Liver (tissue), 7 donors: ENCODE measurements at regions not wholly inside any gene's neighbourhood (a gene's known extent, or its start where the extent isn't known, plus 50 kb on each side); places are given as distances from the start of the nearest gene placed in this dataset.

ENCODE experiments used
- DNase-seq: peaks from one replicate; pipeline ENCODE4 v3.0.0-alpha.2; 2017; ENCODE audit warnings: low spot score
- H3K27ac ChIP-seq, 2 donors: one replicate each; pipeline ENCODE4 v1.7.0; 2013; ENCODE audit warnings: inconsistent platforms in 2 of 2, low read length in 2 of 2, control low read depth in 1 of 2, low read depth in 1 of 2, mild to moderate bottlenecking in 1 of 2
- H3K27me3 ChIP-seq, 4 donors: one replicate each; pipeline versions ENCODE4 v1.6.1 to v1.7.0; 2013; ENCODE audit warnings: low read length in 3 of 4, inconsistent platforms in 1 of 4, mild to moderate bottlenecking in 1 of 4, moderate library complexity in 1 of 4; ENCODE audit not compliant: control insufficient read depth in 4 of 4, insufficient read depth in 4 of 4
- H3K36me3 ChIP-seq, 4 donors: one replicate each; pipeline versions ENCODE4 v1.6.1 to v1.7.0; 2013; ENCODE audit warnings: low read length in 3 of 4, mild to moderate bottlenecking in 3 of 4, low read depth in 1 of 4, moderate library complexity in 1 of 4; ENCODE audit not compliant: control insufficient read depth in 4 of 4, insufficient read depth in 3 of 4
- H3K4me1 ChIP-seq, 4 donors: one replicate each; pipeline versions ENCODE4 v1.6.1 to v1.7.0; 2013; ENCODE audit warnings: low read length in 3 of 4, mild to moderate bottlenecking in 3 of 4, moderate library complexity in 1 of 4; ENCODE audit not compliant: control insufficient read depth in 4 of 4, insufficient read depth in 4 of 4
- H3K4me3 ChIP-seq, 3 donors: one replicate each; pipeline versions ENCODE4 v1.6.1 to v1.7.0; 2013; ENCODE audit warnings: low read length in 3 of 3, control low read depth in 1 of 3, low read depth in 1 of 3, mild to moderate bottlenecking in 1 of 3
- H3K9ac ChIP-seq, 2 donors: one replicate each; pipeline ENCODE4 v1.7.0; 2013; ENCODE audit warnings: low read length in 2 of 2, mild to moderate bottlenecking in 2 of 2, moderate library complexity in 2 of 2, control low read depth in 1 of 2, low read depth in 1 of 2
- H3K9me3 ChIP-seq, 4 donors: one replicate each; pipeline versions ENCODE4 v1.6.1 to v1.7.0; 2013; ENCODE audit warnings: low read length in 3 of 4; ENCODE audit not compliant: control insufficient read depth in 4 of 4
- EGR1 ChIP-seq, 2 donors: IDR thresholded peaks; 2 replicates each; pipeline ENCODE4 v1.6.1; 2016 to 2018; ENCODE audit warnings: antibody characterized with exemption in 2 of 2, low read depth in 2 of 2
- FOXA2 ChIP-seq: IDR thresholded peaks from 2 replicates; pipeline ENCODE4 v1.6.1; 2016; ENCODE audit warnings: antibody characterized with exemption
- GABPA ChIP-seq, 2 donors: IDR thresholded peaks in 1 of 2; conservative IDR thresholded peaks in 1 of 2; 2 replicates each; pipeline ENCODE4 v1.6.1; 2016; ENCODE audit warnings: antibody characterized with exemption in 2 of 2, mild to moderate bottlenecking in 1 of 2, moderate library complexity in 1 of 2
- HNF4A ChIP-seq, 2 donors: conservative IDR thresholded peaks; 2 replicates each; pipeline ENCODE4 v1.6.1; 2016; ENCODE audit warnings: antibody characterized with exemption in 2 of 2, mild to moderate bottlenecking in 2 of 2
- HNF4G ChIP-seq: IDR thresholded peaks from 2 replicates; pipeline ENCODE4 v1.6.1; 2016; ENCODE audit warnings: antibody characterized with exemption
- NR2F2 ChIP-seq: IDR thresholded peaks from 2 replicates; pipeline ENCODE4 v1.6.1; 2016; ENCODE audit warnings: antibody characterized with exemption
- RAD21 ChIP-seq, 2 donors: IDR thresholded peaks; 2 replicates each; pipeline ENCODE4 v1.6.1; 2016; ENCODE audit warnings: antibody characterized with exemption in 2 of 2, mild to moderate bottlenecking in 2 of 2
- RXRA ChIP-seq, 2 donors: IDR thresholded peaks; 2 replicates each; pipeline ENCODE4 v1.6.1; 2017 to 2018; ENCODE audit warnings: antibody characterized with exemption in 2 of 2, mild to moderate bottlenecking in 1 of 2
- SP1 ChIP-seq: IDR thresholded peaks from 2 replicates; pipeline ENCODE4 v1.6.1; 2018; ENCODE audit warnings: antibody characterized with exemption, mild to moderate bottlenecking
- TAF1 ChIP-seq: conservative IDR thresholded peaks from 2 replicates; pipeline ENCODE4 v1.6.1; 2016; ENCODE audit warnings: antibody characterized with exemption, mild to moderate bottlenecking
- YY1 ChIP-seq: IDR thresholded peaks from 2 replicates; pipeline ENCODE4 v1.6.1; 2016; ENCODE audit warnings: antibody characterized with exemption, mild to moderate bottlenecking
- TF ChIP-seq, protein P1 (sequence below): IDR thresholded peaks from 2 replicates; pipeline ENCODE4 v1.6.1; 2016; ENCODE audit warnings: antibody characterized with exemption, mild to moderate bottlenecking
- TF ChIP-seq, protein P2 (sequence below): fragments of 150-350 bp; IDR thresholded peaks from 2 replicates; pipeline ENCODE4 v1.5.1; 2017; ENCODE audit warnings: improper control_type of control experiment, low read depth, low read length; ENCODE audit not compliant: missing input control
- TF ChIP-seq, protein P3 (sequence below): IDR thresholded peaks from 2 replicates; pipeline ENCODE4 v1.6.1; 2016; ENCODE audit warnings: antibody characterized with exemption
- donor health status: healthy.
- donor health status: healthy.
- donor health status: healthy.
- donor health status: healthy.

DNA sequence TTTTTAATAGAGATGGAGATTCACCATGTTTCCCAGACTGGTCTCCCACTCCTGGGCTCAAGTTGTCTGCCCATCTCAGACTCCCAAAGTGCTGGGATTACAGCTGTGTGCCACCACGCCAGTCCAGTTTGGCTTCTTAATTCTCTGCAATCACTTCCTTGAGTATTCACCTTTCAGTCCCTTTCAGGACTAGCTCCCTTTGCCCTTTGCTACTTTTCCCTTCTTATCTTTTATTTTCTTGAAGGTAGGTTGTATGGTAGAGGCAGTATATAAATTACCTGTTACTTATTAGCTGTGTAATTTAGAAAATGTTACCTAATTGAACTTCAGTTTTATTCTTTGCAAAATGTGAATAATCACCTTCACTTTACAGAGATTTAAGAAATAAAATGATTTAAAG, 285.8 kb downstream of the FGF9 start (continued):
- TF ChIP-seq, protein P1, sequence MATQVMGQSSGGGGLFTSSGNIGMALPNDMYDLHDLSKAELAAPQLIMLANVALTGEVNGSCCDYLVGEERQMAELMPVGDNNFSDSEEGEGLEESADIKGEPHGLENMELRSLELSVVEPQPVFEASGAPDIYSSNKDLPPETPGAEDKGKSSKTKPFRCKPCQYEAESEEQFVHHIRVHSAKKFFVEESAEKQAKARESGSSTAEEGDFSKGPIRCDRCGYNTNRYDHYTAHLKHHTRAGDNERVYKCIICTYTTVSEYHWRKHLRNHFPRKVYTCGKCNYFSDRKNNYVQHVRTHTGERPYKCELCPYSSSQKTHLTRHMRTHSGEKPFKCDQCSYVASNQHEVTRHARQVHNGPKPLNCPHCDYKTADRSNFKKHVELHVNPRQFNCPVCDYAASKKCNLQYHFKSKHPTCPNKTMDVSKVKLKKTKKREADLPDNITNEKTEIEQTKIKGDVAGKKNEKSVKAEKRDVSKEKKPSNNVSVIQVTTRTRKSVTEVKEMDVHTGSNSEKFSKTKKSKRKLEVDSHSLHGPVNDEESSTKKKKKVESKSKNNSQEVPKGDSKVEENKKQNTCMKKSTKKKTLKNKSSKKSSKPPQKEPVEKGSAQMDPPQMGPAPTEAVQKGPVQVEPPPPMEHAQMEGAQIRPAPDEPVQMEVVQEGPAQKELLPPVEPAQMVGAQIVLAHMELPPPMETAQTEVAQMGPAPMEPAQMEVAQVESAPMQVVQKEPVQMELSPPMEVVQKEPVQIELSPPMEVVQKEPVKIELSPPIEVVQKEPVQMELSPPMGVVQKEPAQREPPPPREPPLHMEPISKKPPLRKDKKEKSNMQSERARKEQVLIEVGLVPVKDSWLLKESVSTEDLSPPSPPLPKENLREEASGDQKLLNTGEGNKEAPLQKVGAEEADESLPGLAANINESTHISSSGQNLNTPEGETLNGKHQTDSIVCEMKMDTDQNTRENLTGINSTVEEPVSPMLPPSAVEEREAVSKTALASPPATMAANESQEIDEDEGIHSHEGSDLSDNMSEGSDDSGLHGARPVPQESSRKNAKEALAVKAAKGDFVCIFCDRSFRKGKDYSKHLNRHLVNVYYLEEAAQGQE, result no peak
- TF ChIP-seq RXRA (IDR thresholded peaks at IDR 0.05), result no peak
- TF ChIP-seq GABPA (IDR thresholded peaks at IDR 0.05 in 1 of 2, conservative IDR thresholded peaks at IDR 0.05 in 1 of 2), result no peak
- TF ChIP-seq EGR1 (IDR thresholded peaks at IDR 0.05; ENCODE audit: low read depth in 2 of 2), result no peak

DNA sequence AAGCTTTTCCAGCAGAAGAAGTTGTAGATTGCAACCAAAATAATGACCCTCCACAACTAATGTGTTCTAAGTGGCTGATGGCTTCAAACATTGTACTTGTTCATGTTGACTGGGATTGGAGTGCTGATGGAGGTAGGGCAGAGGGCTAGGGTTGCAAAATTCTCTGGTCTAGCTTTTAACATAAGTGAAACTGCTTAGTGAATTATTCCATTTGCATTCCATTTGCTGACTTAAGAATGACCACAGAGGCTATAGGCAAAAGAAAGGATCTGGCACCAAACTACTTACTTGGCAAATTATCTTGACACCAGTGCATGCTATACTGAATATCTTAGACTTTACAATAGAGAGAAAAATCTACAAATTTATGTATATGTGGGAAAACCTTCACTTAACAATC, 287.0 kb downstream of the FGF9 start:
- DNase-seq, result no peak
- Histone ChIP-seq H3K36me3 (no peaks in the 10 kb centered on the region), H3K27me3 (no peaks in the 10 kb centered on the region), H3K4me3 (no peak overlapping the region), H3K4me1 (no peaks in the 10 kb centered on the region), H3K9ac (no peak overlapping the region), H3K27ac (no peak overlapping the region), H3K9me3 (peaks cover 0 to 4% (median 2%) of the 10 kb centered on the region in 4 donors)
- no peak for TF ChIP-seq FOXA2
- TF ChIP-seq SP1, result no peak
- no peak for TF ChIP-seq RAD21 (IDR thresholded peaks at IDR 0.05)
- TF ChIP-seq NR2F2, result no peak
- no peak for TF ChIP-seq YY1
- TF ChIP-seq HNF4A (conservative IDR thresholded peaks at IDR 0.05), result no peak
- no peak for TF ChIP-seq HNF4G
- TF ChIP-seq, protein P1, result no peak
- no peak for TF ChIP-seq TAF1
- TF ChIP-seq, protein P2, sequence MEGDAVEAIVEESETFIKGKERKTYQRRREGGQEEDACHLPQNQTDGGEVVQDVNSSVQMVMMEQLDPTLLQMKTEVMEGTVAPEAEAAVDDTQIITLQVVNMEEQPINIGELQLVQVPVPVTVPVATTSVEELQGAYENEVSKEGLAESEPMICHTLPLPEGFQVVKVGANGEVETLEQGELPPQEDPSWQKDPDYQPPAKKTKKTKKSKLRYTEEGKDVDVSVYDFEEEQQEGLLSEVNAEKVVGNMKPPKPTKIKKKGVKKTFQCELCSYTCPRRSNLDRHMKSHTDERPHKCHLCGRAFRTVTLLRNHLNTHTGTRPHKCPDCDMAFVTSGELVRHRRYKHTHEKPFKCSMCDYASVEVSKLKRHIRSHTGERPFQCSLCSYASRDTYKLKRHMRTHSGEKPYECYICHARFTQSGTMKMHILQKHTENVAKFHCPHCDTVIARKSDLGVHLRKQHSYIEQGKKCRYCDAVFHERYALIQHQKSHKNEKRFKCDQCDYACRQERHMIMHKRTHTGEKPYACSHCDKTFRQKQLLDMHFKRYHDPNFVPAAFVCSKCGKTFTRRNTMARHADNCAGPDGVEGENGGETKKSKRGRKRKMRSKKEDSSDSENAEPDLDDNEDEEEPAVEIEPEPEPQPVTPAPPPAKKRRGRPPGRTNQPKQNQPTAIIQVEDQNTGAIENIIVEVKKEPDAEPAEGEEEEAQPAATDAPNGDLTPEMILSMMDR, result no peak
- TF ChIP-seq, protein P3, sequence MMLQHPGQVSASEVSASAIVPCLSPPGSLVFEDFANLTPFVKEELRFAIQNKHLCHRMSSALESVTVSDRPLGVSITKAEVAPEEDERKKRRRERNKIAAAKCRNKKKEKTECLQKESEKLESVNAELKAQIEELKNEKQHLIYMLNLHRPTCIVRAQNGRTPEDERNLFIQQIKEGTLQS, result no peak
